AG09319 (cell line): ENCODE measurements at regions not wholly inside any gene's neighbourhood (a gene's known extent, or its start where the extent isn't known, plus 50 kb on each side); places are given as distances from the start of the nearest gene placed in this dataset.
"Not testable (repeated sequence)": the region's sequence is repeated elsewhere in the genome, so short reads cannot be mapped to it uniquely, and the experiment has no call there.

Experiments
- DNase-seq: peaks from one replicate; pipeline ENCODE4 v3.0.0-alpha.2; 2010; ENCODE audit warnings: low read depth; ENCODE audit errors: extremely low read depth

DNA sequence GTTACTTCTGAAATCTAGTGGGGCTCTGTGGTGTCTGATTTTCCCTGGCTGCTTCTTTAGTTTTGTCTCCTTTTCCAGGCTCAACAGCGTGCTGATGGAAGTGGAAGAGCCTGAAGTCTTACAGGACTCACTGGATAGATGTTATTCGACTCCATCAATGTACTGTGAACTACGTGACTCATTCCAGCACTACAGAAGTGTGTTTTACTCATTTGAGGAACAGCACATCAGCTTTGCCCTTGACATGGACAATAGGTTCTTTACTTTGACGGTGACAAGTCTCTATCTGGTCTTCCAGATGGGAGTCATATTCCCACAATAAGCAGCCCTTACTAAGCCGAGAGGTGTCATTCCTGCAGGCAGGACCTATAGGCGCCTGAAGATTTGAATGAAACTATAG is 51.1 kb downstream of the NBPF8 start:
- not testable (repeated sequence) for DNase-seq

DNA sequence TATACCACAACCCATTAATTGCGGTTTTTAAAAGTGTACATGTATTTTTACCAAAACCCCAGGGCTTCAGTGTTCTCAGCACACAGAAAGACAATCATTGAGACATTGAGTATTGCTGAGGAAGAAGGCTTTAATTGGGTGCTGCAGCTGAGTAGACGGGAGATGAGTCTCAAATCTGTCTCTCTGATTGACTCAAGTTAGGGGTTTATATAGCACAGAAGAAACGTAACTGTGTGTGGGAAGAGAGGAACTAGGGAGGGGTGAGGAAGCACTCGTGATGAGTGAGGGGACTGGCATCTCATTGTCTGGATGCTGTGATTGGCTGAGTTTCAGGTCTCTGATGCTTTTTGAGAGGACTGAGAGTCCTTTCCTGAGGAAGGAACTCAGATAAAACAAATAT is 62.8 kb downstream of the NBPF8 start:
- DNase-seq: not testable (repeated sequence)

DNA sequence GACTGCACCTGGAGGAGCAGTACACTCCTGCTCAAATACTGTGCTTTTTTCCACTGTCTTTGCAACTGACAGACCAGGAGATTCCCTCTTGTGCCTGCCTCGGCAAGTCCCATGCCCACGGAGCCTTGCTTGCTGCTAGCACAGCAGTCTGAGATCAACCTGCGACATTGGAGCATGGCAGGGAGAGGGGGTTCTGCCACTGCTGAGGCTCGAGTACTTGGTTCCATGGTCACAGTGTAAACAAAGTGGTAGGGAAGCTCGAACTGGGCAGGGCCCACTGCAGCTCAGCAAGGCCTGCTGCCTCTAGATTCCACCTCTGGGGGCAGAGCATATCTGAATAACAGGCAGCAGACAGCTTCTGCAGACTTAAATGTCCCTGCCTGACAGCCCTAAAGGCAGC is 63.6 kb downstream of the NBPF8 start:
- DNase-seq: not testable (repeated sequence)

DNA sequence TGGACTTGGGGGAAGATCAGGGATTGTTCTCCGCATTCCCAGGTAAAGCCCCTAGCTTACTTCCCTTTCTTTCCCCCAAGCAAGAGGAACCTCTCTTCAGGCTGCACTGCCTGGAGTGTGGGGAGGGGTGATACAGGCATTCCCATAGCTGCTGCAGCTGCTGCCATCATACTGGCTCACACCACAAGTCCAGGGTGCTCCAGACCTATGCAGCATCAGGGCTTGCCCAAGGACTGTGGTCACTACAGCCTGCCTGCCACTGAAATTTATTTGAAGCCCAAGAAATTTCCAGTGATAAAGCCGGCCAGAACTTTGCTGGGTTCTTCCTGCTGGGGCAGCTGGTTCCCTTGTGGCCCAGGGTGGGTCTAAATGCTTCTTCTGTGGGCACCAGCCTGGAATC is 72.7 kb downstream of the NBPF8 start:
- DNase-seq: not testable (repeated sequence)

DNA sequence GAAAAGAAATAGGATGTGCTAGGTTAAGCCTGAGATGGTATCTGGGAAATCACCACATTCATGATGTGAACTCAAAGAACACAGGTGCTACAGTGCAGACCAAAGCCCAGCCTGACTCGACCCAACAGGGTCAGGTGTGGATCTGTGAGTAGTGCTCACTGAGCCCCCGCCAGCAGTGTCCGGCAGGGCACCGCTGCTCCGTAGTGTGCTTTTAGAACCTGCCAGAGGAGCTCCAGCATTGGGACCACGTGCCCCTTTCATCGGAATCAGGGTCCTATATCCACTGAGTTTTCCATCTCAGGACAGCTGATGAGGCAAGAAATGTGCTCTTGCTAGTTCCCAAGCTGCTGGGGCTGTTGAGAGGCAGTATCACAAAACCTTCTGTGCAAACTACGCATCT is 74.4 kb downstream of the NBPF8 start:
- DNase-seq: not testable (repeated sequence)

DNA sequence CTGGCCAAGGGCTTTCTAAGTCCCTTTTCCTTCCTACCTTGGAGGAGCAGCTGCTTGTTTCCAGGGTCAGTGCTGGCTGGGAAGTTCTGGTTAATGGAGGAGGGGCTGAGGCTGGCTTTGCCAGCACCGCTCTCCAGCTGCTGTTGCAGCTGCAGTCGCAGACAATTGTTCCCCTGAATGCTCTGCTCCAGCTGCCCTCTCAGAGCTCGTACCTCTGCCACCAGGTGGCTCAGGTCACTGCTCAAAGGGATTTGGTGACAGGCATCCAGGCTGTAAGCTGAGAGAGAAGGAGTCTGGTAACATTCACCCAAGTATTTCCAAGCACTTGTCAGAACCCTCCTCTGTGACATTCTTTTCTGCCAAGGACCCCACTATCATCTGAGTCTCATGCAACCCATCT is 82.3 kb downstream of the NBPF8 start:
- not testable (repeated sequence) for DNase-seq

DNA sequence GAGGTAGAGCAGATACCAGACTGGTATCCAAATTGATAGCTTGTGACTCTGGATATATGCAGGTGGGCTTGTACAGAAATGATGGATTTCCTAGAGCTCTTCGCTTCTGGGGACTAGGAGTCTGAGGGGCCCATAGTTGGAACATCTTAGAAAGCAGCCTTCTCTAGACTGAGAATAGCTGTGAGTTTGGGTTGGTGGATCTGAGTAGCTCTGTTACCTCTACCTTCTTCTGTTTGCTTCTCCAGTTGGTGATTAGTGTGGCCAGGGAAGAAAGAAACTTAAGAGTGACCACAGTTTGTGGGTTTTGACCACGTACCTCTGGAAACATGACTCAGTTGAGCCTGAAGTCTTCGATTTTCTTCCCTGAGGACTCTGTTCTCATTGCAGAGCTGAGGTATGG is 88.4 kb downstream of the NBPF8 start:
- DNase-seq: not testable (repeated sequence)

DNA sequence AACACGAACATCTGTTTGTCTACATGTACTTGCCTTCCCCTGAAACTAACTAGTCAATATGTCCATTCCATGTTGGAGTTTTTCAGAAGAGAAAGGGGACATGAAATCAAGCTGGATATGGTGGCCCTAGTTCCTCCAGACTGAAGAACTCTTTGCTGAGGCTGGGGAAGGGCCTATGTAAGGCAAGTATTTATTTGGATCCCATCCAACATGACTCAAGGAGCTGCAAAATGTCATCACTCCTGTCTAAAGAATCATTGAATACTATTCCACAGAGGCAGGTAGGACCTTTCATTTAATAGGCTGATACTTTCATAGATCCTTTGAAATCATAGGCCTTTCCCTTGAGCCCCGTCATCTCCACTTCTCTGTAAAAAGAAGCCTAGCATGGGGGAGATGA is 91.5 kb downstream of the NBPF8 start:
- not testable (repeated sequence) for DNase-seq

DNA sequence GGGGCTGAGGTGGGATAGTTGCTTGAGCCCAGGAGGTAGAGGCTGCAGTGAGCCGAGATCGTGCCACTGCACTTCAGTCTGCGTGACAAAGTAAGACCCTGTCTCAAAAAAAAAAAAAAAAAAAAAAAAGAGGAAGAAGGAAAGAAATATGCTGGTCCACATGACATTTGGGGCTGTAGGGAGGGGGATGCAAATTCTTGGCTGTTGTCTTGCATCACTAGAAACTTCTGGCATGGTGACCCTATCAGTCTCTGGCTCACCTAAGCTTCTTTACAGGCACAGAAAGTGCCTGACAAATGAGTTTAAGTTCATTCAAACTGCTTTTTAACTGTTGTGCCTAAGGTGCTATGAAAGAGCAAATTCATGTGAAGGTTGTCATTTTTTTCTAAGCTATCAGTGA is 93.5 kb downstream of the NBPF8 start:
- not testable (repeated sequence) for DNase-seq

DNA sequence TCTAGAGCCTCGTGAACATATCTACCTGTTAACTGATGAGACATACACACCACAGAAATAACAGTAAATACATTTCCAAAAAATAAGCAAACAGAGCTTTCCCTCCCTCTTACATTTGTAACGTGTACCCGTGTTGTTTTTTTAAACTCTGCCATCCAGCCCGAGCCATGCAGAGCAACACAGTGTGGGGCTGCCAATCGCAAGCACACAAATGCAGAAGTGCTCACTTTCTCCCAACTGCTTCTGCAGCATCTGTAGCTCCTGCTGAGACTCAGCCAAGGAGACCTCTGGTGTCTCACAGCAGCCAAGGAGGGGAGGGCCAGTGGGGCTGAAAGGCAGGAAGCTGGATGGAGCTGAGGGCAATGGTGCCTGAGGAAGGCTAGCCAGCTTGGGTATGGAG is 94.4 kb downstream of the NBPF8 start:
- DNase-seq: not testable (repeated sequence)

DNA sequence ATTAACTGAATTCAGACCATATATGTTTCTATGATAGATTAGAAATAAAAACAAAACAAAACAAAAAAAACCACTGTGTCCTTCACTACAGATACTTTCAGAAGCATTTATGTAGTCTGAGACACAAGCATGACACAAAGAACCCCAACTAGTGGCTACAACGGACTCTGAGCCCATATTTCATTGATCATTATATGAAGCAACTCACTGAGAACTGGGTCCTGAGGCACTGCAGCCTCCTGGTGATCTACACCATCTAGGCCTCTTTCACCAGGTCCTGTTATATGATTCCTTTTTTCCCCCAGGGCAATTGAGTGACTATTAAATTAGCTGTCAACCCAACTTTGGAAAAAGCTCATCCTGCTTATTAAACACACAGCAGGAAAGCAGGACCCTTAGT is 98.3 kb downstream of the NBPF8 start:
- DNase-seq: not testable (repeated sequence)

DNA sequence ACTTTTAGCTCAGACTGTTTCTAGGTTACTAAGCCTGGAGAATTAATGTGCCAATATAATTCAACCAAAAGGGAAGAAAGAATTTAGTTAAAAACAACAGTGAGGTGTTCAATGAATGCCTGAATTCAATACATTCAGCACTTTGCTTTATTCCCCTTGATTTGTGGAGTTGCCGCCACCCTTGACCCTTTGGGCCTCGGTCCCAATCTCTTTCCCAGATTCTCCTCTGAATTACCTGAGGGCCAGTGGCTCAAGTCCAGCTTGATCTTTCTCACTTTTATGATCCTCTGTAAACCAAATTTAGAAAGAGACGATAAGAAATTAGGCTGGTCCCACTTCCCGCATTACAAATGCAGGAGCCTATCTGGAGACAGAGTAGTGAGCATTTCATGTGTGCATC is 98.7 kb downstream of the NBPF8 start:
- DNase-seq: not testable (repeated sequence)

DNA sequence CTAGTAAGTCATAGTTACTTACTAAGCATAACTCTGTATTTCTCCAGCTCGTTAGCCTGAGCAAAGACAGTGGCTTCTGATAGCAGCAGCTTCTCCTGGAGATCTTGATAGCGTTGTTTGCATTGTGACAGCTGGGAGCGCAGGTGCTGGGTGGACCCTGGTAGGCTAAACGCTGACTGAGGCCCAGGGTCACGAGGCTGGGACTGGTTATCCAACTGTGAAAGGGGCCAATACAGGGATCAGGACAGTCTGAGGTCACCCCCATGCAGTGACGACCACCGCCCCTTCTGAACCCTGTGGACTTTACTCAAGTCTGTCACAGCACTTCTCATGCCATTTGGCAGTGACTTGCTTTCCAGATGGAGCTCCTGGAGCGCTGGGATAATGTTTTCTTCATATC is 104.4 kb downstream of the NBPF8 start:
- not testable (repeated sequence) for DNase-seq

DNA sequence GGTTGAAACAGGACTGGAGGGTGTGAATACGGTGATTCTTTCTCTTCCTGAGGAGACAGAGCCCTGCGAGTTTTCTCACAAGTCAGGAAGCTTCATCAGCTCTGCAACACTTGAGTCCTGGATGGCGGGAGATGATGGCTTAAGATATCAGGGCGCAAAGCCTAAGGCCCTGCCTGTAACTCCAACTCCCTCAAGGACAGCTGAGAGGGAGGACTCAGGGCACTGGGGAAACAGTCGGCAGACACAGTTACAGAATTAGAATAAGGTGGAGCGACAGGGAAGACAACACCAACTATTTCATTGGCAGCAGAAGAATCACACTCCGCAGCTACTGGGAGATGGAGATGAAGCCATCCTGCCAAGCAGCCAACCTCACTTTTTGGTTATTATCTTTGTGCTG is 109.6 kb downstream of the NBPF8 start:
- not testable (repeated sequence) for DNase-seq

DNA sequence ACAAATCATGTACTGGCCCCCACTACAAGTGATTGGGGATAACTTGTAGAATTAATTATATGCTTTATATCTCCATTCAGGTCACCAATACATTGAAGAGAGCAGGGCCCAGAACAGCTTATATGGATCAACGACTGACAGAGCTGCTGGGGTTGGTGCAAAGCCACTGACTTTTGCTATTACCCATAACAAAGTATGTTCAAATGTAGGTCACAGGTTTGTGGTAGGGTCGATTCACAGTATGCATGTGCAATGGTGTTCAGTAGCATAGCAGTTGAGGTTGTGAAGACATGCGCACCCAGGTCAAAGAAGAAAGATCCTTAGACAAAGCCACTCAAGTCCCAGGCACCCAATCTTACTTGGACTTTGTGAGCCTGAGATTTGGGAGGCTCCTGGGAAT is 110.6 kb downstream of the NBPF8 start:
- DNase-seq: not testable (repeated sequence)

DNA sequence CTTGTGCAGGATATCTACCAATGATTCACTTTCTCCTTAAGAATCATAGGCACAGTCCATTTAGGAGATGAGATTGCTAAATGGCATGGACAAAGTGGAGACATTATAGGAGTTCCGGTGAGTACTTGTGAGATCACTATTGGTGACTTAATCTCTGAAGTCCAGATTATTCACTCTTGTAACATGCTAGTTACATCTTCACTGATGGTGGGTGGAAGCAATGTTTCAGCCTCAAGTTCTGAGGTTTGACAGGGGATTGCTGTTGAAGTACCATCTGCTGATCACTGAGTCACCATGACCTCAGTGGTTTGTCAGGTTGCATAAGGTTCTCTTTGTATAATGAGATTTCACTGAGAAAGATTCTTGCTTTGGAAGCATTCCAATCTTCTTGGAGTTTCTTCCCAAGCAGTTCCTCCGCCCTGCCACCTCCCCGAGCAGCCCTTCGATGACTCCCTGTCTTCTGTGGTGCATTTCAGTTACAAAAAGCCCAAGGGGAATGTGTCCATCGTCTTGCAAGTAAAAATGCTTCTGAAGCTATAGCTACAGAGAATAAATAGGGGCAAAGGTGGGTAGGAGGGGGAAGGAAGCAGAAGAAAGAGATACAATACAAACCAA is 114.7 kb downstream of the NBPF8 start:
- DNase-seq: not testable (repeated sequence)

DNA sequence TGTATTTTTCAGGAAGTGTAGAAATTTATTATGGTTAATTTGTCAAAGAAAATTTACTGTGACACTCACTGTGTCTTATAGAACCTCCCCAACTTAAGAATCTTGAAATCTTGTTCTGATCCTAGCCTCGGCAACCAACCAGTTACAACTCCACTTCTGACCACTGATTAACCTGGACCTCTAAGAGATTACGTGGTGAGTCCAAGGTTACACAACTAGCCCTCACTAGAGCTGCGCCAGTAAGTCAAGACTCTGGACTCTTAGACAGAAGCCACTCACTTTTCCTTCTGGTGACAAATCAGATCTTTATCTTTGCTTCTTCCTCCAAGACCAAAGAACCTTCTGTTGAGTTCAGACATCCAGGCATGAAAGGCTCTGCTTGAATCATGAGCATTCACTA is 116.6 kb downstream of the NBPF8 start:
- not testable (repeated sequence) for DNase-seq

DNA sequence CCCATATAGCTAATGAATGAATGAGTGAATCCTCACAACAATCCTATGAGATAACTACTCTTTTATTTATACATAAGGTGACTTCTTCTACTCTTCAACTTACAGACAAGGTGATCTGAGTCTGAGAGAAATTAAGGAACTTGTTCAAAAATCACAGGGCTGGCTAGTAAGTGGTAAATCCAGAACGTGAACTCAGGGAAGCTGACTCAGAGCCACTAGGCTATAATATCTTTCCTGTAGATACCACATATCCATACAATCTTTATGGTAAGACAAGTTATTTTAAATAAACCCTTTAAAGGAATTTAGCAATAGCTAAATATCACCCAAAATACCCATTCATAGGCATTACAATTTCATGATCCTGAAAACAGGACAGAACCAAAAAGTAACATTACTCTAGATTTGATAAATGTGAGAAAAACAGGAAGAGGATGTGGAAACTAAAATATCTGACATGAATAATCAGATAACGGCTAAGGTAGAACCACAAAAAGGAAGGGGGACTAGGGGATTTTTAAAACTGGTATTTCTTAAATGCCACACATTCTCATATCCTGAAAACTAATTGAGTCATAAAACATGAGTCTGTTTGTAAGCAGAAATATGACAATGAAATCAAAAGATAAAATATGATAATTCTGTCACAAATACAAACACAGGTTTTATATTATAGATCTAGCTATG is 119.7 kb downstream of the NBPF8 start:
- not testable (repeated sequence) for DNase-seq

DNA sequence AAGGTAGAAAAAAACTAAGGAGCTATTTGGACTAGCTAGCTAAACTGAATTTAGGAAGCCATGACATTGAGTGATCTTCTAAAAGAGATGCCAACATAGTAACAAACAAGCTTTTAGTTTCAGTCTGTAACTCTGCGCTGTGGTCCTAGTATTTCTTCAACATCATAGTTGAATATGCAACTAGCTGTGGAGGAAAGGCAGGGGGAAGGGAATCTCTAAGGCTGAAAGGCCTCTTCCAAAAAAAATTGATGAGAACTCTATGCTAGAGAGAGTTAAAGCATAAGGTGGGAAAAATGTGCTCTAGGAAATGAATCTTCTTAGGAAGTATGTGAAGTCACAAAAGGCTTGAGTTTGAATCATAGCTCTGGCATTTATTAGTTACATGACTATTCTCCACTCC is 120.2 kb downstream of the NBPF8 start:
- DNase-seq: not testable (repeated sequence)

DNA sequence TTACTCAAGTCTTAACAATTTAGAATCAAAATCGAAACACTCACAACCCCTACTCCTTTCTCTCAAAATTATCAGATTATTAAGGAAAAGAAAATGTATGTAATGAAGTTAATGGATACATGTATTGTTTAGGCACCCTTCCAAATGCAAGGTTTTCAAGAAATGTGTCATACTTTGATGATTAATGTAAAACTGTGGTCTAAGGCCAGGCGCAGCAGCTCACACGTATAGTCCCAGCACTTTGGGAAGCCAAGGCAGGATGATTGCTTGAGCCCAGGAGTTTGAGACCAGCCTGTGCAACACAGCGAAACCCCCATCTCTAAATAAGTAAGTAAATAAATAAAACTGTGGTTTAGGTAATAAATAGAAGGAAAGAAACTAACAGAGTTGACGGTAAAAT is 126.6 kb downstream of the NBPF8 start:
- DNase-seq: not testable (repeated sequence)

DNA sequence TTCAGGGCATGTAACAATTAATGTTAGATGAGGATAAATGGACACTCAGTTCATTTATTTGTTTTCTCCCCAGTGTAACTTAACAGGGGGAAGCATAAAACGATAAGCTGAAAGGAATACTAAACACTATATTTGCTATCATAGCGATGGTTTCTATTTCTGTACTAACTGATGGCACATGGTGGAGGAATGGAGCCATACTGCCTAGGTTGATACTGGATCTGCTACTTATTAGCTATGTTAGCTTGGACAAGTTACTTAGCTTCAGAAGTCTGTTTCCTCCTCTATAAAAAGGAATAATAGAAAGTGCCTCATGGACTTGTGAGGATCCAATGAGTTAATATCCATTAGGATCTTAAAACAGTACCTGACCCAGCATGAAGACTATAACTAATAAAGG is 127.5 kb downstream of the NBPF8 start:
- not testable (repeated sequence) for DNase-seq

DNA sequence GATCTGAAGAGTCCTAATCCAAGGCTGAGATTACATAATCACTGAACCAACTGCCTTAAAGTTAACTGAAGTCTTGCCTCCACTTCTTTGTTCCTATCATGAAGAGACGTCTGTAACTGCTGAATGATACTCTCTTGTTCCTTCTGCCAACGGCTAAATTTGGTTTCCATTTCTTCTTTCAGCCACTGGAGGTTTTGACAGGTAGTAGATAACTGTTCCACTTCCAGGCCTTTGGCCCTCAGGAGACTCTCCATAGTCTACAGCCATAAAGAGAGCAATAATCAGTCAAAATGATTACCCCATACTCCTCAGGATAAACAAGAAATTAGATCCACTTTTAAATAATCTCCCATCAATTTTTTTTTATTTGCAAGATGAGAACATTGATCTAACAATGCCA is 128.1 kb downstream of the NBPF8 start:
- not testable (repeated sequence) for DNase-seq
